ENCODE measurements at regions not wholly inside any gene's neighbourhood (a gene's known extent, or its start where the extent isn't known, plus 50 kb on each side); places are given as distances from the start of the nearest gene placed in this dataset.

DNA sequence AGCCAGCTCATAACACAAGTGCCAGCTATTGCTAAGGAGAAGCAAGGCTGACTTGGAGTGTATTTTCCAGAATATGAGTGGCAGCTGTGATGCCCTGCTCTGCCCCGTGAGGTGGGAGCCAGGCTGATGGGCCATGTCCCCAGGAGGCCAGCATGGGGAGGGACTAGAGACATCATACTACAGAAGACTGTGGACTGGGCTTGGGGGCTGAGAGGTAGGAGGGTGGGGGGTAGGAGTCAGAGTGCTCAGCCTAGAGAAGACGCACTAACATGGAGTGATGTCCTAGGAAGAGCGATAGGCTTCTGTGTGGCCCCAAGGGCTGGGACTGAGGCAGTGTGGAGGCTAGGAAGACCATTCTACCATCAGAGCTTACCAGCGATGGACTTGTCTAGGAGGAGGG lies 143.7 kb downstream of the WSCD1 start:
- no peak for TF ChIP-seq HDAC6 (IDR thresholded peaks at IDR 0.05; ENCODE audit: unreplicated experiment)
- TF ChIP-seq FOS (IDR thresholded peaks at IDR 0.05; ENCODE audit: borderline replicate concordance, extremely low read depth, insufficient read length): no peak
- TF ChIP-seq, protein P1, sequence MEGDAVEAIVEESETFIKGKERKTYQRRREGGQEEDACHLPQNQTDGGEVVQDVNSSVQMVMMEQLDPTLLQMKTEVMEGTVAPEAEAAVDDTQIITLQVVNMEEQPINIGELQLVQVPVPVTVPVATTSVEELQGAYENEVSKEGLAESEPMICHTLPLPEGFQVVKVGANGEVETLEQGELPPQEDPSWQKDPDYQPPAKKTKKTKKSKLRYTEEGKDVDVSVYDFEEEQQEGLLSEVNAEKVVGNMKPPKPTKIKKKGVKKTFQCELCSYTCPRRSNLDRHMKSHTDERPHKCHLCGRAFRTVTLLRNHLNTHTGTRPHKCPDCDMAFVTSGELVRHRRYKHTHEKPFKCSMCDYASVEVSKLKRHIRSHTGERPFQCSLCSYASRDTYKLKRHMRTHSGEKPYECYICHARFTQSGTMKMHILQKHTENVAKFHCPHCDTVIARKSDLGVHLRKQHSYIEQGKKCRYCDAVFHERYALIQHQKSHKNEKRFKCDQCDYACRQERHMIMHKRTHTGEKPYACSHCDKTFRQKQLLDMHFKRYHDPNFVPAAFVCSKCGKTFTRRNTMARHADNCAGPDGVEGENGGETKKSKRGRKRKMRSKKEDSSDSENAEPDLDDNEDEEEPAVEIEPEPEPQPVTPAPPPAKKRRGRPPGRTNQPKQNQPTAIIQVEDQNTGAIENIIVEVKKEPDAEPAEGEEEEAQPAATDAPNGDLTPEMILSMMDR (IDR thresholded peaks at IDR 0.05 in 2 of 3, conservative IDR thresholded peaks at IDR 0.05 in 1 of 3; ENCODE audit: control insufficient read depth in 2 of 3, extremely low read depth in 1 of 3, insufficient read depth in 1 of 3, low read depth in 3 of 3, low read length in 3 of 3): no peak
- TF ChIP-seq, protein P2, sequence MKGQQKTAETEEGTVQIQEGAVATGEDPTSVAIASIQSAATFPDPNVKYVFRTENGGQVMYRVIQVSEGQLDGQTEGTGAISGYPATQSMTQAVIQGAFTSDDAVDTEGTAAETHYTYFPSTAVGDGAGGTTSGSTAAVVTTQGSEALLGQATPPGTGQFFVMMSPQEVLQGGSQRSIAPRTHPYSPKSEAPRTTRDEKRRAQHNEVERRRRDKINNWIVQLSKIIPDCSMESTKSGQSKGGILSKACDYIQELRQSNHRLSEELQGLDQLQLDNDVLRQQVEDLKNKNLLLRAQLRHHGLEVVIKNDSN (IDR thresholded peaks at IDR 0.05; ENCODE audit: borderline replicate concordance, extremely low read length, insufficient read depth, low read depth, low read length): no peak
